Stomach (tissue), 8 donors: ENCODE measurements at regions not wholly inside any gene's neighbourhood (a gene's known extent, or its start where the extent isn't known, plus 50 kb on each side); places are given as distances from the start of the nearest gene placed in this dataset.

Source experiments
- DNase-seq, 2 donors: peaks; one replicate each; pipeline versions ENCODE4 v3.0.0 to v3.0.0-alpha.2; 2013 to 2019
- H3K27ac ChIP-seq, 5 donors: fragments of 200-600 bp in 4 of 5; sonication (generic) in 4 of 5; one replicate each; pipeline ENCODE4 v1.5.1; 2013 to 2019; ENCODE audit warnings: mild to moderate bottlenecking in 1 of 5, moderate library complexity in 1 of 5
- H3K27me3 ChIP-seq, 3 donors: fragments of 200-600 bp; sonication (generic); one replicate each; pipeline ENCODE4 v1.5.1; 2017 to 2019; ENCODE audit warnings: mixed run types in 1 of 3
- H3K36me3 ChIP-seq, 4 donors: fragments of 200-600 bp; sonication (generic); 1 replicate in 3 of 4; 2 replicates in 1 of 4; pipeline ENCODE4 v1.5.1; 2016 to 2019
- H3K4me1 ChIP-seq, 4 donors: fragments of 200-600 bp; sonication (generic); one replicate each; pipeline ENCODE4 v1.5.1; 2016 to 2019
- H3K4me3 ChIP-seq, 4 donors: fragments of 200-600 bp; sonication (generic) in 3 of 4; one replicate each; pipeline ENCODE4 v1.5.1; 2016 to 2019; ENCODE audit warnings: mild to moderate bottlenecking in 1 of 4
- H3K9me3 ChIP-seq, 4 donors: fragments of 200-600 bp; sonication (generic); one replicate each; pipeline ENCODE4 v1.5.1; 2016 to 2019
- EP300 ChIP-seq: sonication (generic); formaldehyde crosslinking; IDR thresholded peaks from one replicate; pipeline ENCODE4 v1.6.1; 2017; ENCODE audit warnings: antibody characterized with exemption
- POLR2A ChIP-seq, 4 donors: fragments of 450-650 bp; IDR thresholded peaks; one replicate each; pipeline ENCODE4 v1.6.1; 2016; ENCODE audit warnings: antibody characterized with exemption in 4 of 4, control low read depth in 2 of 4, mild to moderate bottlenecking in 1 of 4, moderate library complexity in 1 of 4
- POLR2AphosphoS5 ChIP-seq, 3 donors: sonication (generic); formaldehyde crosslinking; IDR thresholded peaks; one replicate each; pipeline ENCODE4 v1.6.1; 2016; ENCODE audit warnings: antibody characterized with exemption in 3 of 3
- WGBS, 5 donors: extraction: QIAGEN DNeasy Blood & Tissue Kit in 3 of 5; methylation state at CpG; one replicate each; pipeline versions ENCODE4 v1.1.5 to v1.1.7; 2013 to 2018; 5-methylcytosine and 5-hydroxymethylcytosine counted together
- intact Hi-C: fragments of 100-400 bp; cut with DNase I; formaldehyde crosslinking; loops from one replicate; pipeline ENCODE4 v1.15.1; 2023; ENCODE audit warnings: low total_unique reads
- TF ChIP-seq, protein P1 (sequence below), 7 experiments: fragments of 450-650 bp in 4 of 7; fragments of 200-600 bp in 3 of 7; sonication (generic) in 3 of 7; IDR thresholded peaks; one replicate each; pipeline ENCODE4 v1.5.1; 2016 to 2019; ENCODE audit warnings: antibody characterized with exemption in 7 of 7, control low read depth in 2 of 7, mild to moderate bottlenecking in 1 of 7
- donor health status: healthy with polysubstance abuse.
- donor health status: Bipolar disorder and iron deficiency.
- donor health status: healthy.

DNA sequence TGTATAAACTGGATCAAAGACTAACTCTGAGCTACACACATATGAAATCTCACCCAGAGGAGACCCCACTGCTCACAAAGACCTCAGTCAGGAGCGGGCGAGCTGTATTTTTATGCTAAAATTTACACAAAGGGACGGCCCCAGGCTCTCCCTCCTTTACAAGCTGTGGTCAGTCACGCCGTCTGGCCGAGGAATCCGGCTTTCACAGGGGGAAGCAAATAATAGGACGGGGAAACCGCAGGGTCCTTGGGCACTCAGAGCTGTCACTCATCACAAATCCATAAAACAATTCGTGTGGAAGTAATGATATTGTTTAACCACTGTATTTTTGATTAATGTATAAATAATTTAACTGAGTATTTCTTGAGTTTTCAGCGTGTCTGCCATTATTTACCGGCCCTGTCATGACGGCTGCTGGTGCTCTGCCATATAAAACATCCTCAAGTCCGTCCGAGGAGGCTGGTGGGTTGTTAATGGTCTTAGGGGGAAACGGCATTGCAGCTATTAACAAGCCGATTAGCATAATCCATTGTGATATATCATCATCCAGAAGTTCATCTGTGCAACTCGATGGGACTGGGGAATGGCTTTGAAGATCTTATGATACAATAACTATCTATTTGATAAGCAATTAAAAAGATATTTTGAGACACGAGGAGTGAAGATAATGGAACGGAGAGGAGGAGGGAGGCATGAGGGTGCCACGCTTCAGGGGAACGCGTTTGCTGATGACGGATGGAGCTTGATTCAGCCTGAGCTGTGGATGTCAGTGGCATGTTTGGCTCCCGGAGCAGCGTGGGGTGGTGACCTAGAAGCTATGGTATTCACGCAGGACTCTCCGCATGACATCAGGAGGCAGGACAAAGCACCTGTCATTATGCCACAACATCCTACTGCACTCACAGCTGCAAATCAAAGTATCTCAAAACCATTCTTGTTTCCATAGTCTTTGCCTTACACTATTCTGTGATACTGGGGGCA is 150.9 kb downstream of the SHOX start:
- peak in 1 of 2 donors; percentile 13 for DNase-seq
- H3K36me3 ChIP-seq = no peaks in the 10 kb centered on the region
- H3K27me3 ChIP-seq = peaks cover 0 to 3% (median 0%) of the 10 kb centered on the region in 3 donors
- WGBS, 5 donors = 25 to 31% (median 29%) methylated on average over 28 of the region's 28 CpGs
- TF ChIP-seq, protein P1, sequence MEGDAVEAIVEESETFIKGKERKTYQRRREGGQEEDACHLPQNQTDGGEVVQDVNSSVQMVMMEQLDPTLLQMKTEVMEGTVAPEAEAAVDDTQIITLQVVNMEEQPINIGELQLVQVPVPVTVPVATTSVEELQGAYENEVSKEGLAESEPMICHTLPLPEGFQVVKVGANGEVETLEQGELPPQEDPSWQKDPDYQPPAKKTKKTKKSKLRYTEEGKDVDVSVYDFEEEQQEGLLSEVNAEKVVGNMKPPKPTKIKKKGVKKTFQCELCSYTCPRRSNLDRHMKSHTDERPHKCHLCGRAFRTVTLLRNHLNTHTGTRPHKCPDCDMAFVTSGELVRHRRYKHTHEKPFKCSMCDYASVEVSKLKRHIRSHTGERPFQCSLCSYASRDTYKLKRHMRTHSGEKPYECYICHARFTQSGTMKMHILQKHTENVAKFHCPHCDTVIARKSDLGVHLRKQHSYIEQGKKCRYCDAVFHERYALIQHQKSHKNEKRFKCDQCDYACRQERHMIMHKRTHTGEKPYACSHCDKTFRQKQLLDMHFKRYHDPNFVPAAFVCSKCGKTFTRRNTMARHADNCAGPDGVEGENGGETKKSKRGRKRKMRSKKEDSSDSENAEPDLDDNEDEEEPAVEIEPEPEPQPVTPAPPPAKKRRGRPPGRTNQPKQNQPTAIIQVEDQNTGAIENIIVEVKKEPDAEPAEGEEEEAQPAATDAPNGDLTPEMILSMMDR (IDR thresholded peaks at IDR 0.05) = no peak
- no peak for TF ChIP-seq POLR2AphosphoS5 (IDR thresholded peaks at IDR 0.05)
- TF ChIP-seq EP300 = no peak
- TF ChIP-seq POLR2A (IDR thresholded peaks at IDR 0.05) = no peak
- H3K9me3 ChIP-seq = peaks cover 0 to 36% (median 0%) of the 10 kb centered on the region in 4 donors
- no peak overlapping the region for H3K27ac ChIP-seq
- H3K4me3 ChIP-seq = no peak overlapping the region
- no peaks in the 10 kb centered on the region for H3K4me1 ChIP-seq
- intact Hi-C loops = no loop called here

DNA sequence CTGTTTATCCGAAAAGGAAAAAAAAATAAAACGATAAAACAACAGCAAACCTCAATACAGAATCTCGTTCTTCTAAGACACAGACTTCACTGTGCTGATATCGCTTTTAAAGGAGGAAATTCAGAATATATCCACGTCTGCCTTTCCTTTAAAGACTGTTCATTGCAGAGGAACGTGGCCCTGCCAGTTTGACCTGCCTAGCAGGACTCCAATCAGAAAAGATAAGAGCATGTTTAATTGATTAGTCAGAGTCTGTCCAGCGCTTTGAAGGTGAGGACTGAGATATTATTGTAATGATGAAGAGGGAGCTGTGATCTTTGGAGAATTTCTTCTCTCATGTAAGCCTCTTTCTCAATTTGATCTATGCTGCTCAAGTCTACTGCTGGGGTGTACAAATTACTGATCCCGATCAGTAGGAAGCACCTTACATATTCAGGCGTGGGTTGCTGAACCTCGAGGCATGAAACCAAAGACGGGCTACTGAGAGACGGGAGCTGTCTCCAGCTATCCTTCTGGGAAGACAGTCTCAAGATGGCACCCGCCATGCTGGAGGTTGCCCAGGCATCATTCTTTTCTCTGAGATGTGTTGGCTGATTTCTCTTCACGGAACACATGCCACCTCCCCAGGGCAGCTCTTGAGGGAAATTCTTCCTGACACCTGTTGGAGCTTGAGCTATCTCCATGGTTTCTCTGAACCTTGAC is 146.1 kb downstream of the SHOX start:
- intact Hi-C loops = no loop called here
- Histone ChIP-seq H3K27ac (no peak overlapping the region), H3K4me3 (no peak overlapping the region), H3K9me3 (peaks cover 0 to 38% (median 0%) of the 10 kb centered on the region in 4 donors), H3K36me3 (no peaks in the 10 kb centered on the region), H3K4me1 (no peaks in the 10 kb centered on the region), H3K27me3 (no peaks in the 10 kb centered on the region)
- 57 to 63% (median 59%) methylated on average over 14 of the region's 14 CpGs for WGBS, 5 donors
- peak in 1 of 3 donors; percentile 70 for TF ChIP-seq POLR2AphosphoS5 (IDR thresholded peaks at IDR 0.05)
- TF ChIP-seq EP300 = no peak
- peak in 1 of 2 donors; percentile 28 for DNase-seq

DNA sequence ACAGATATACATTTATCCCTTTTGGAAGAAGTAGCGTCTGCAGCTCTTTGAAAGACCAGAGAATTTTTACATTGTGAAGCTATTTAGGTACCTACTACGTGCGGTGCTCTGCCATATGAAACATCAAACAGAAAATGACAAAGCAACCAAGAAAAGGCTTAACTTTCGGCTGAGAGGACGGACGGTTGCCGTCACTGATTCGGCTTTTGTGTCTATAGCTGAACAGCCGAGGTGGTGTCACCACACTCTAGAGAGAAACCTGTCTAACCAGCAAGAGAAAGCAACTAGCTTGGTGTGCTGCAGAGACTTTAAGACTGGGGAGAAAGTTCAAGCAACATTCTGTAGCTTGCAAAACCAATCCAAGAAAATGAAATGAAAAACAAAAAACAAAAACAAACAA is 145.5 kb downstream of the SHOX start:
- Histone ChIP-seq H3K27ac (no peak overlapping the region), H3K9me3 (peaks cover 0 to 41% (median 0%) of the 10 kb centered on the region in 4 donors), H3K4me3 (no peak overlapping the region), H3K4me1 (no peaks in the 10 kb centered on the region), H3K36me3 (no peaks in the 10 kb centered on the region), H3K27me3 (no peaks in the 10 kb centered on the region)
- no peak for TF ChIP-seq EP300
- TF ChIP-seq POLR2AphosphoS5 (IDR thresholded peaks at IDR 0.05) = no peak
- TF ChIP-seq, protein P1 (IDR thresholded peaks at IDR 0.05) = no peak
- no peak for TF ChIP-seq POLR2A (IDR thresholded peaks at IDR 0.05)
- intact Hi-C loops = no loop called here
- no peak for DNase-seq
- WGBS, 5 donors = 50 to 72% (median 53%) methylated on average over 9 of the region's 9 CpGs

DNA sequence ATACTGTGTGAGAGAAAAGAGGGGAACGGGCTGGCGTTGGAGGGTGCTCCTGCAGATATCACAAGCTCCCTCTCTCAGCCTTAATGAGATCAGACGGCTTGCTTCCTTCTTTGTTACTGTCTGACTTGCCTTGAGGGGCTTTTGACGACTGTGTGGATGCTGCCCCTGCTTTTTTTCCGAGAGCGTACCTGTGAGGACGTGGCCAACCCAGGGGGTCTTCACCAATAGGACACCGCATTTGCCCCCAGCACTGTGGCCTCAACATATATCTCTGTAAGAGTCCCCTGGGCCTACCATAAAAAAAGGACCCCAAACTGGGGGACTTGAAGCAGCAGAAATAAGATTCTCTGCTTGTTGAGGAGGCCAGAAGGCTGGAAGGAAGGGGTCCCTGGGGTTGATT is 143.9 kb downstream of the SHOX start:
- intact Hi-C loops = no loop called here

More for the DNA sequence above, 143.9 kb downstream of the SHOX start:
- DNase-seq = no peak
- no peak overlapping the region for H3K27ac ChIP-seq
- H3K4me3 ChIP-seq = no peak overlapping the region
- peaks cover 0 to 49% (median 0%) of the 10 kb centered on the region in 4 donors for H3K9me3 ChIP-seq
- TF ChIP-seq, protein P1 (IDR thresholded peaks at IDR 0.05) = no peak
- no peak for TF ChIP-seq POLR2A (IDR thresholded peaks at IDR 0.05)
- no peak for TF ChIP-seq EP300
- no peak for TF ChIP-seq POLR2AphosphoS5 (IDR thresholded peaks at IDR 0.05)
- no peaks in the 10 kb centered on the region for H3K4me1 ChIP-seq
- WGBS, 5 donors = 72 to 78% (median 76%) methylated on average over 8 of the region's 8 CpGs
- no peaks in the 10 kb centered on the region for H3K36me3 ChIP-seq
- H3K27me3 ChIP-seq = no peaks in the 10 kb centered on the region
